Cardiac muscle cell (in vitro differentiated cells and primary cell): ENCODE measurements at regions not wholly inside any gene's neighbourhood (a gene's known extent, or its start where the extent isn't known, plus 50 kb on each side); places are given as distances from the start of the nearest gene placed in this dataset.

ENCODE experiments used
- DNase-seq, 2 donors: peaks; one replicate each; pipeline versions ENCODE4 v3.0.0 to v3.0.0-alpha.2; 2010 to 2017; ENCODE audit warnings: low read depth in 1 of 2, low spot score in 1 of 2
- H3K27ac ChIP-seq: fragments of 200-600 bp; sonication (generic); 2 replicates; pipeline ENCODE4 v1.5.1; 2016
- H3K27me3 ChIP-seq: fragments of 200-600 bp; sonication (generic); 2 replicates; pipeline ENCODE4 v1.6.0; 2016; ENCODE audit warnings: control low read depth
- H3K36me3 ChIP-seq: fragments of 200-600 bp; sonication (generic); 2 replicates; pipeline ENCODE4 v1.5.1; 2016; ENCODE audit warnings: control low read depth
- H3K4me1 ChIP-seq: fragments of 200-600 bp; sonication (generic); 2 replicates; pipeline ENCODE4 v1.8.1; 2017; ENCODE audit warnings: low read depth, mild to moderate bottlenecking, mixed run types
- H3K4me3 ChIP-seq: fragments of 200-600 bp; sonication (generic); 2 replicates; pipeline ENCODE4 v1.5.1; 2016; ENCODE audit warnings: mild to moderate bottlenecking
- H3K9me3 ChIP-seq: fragments of 200-600 bp; sonication (generic); 2 replicates; pipeline ENCODE4 v1.5.1; 2017; ENCODE audit warnings: low read depth, mild to moderate bottlenecking, control low read depth
- TF ChIP-seq, protein P1 (sequence below): IDR thresholded peaks from 2 replicates; pipeline ENCODE4 v1.5.1; 2012; ENCODE audit warnings: low read depth, mild to moderate bottlenecking, low read length

DNA sequence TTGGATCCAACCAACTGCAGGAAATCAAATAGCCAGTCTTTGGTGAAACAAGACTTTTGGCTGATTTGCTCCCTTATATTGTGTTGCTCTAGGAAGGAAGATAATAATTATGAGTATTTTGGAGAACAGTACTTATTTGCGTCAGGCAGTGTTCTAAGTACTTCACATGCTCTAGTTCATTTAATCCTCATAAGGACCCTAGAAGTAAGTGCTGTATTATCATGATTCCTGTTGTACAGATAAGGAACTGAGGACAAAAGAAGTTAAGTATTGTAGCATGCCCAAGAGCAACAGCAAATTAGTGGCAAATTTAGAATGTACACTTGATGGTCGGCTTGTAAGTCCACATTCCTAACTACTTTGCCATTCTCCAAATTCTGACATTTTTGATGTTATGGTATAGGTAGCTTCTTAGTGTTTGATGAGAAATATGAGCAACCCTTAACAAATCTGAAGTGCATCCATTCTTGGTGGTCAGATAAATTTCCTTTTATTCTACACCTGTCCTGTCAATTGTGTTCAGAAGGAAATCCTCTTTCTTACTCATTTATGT lies 72.0 kb downstream of the SPRY1 start:
- Histone ChIP-seq H3K36me3 (no peaks in the 10 kb centered on the region), H3K27ac (no peak overlapping the region), H3K27me3 (no peaks in the 10 kb centered on the region), H3K9me3 (no peaks in the 10 kb centered on the region), H3K4me3 (no peak overlapping the region), H3K4me1 (no peaks in the 10 kb centered on the region)
- TF ChIP-seq, protein P1, sequence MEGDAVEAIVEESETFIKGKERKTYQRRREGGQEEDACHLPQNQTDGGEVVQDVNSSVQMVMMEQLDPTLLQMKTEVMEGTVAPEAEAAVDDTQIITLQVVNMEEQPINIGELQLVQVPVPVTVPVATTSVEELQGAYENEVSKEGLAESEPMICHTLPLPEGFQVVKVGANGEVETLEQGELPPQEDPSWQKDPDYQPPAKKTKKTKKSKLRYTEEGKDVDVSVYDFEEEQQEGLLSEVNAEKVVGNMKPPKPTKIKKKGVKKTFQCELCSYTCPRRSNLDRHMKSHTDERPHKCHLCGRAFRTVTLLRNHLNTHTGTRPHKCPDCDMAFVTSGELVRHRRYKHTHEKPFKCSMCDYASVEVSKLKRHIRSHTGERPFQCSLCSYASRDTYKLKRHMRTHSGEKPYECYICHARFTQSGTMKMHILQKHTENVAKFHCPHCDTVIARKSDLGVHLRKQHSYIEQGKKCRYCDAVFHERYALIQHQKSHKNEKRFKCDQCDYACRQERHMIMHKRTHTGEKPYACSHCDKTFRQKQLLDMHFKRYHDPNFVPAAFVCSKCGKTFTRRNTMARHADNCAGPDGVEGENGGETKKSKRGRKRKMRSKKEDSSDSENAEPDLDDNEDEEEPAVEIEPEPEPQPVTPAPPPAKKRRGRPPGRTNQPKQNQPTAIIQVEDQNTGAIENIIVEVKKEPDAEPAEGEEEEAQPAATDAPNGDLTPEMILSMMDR = no peak
- DNase-seq = no peak

DNA sequence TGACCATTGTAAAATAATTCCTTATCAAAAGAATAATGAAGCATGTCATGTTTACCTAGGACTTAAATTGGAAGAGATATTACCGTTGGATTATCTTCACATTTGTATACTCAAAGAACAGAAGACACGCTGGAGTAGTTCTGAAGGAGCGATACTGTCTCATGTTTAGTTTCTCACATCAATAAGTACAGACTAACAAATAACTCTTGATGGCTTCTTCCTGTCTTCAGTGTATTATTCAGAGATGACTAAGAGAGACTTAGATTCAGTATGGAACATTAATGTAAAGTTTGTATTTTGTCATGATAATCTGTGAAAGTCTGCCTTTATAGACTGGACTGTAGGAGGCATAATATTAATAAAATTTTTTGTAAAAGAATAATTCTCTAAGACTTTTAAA lies 72.7 kb downstream of the SPRY1 start:
- H3K4me3 ChIP-seq = no peak overlapping the region
- no peak for DNase-seq
- no peaks in the 10 kb centered on the region for H3K9me3 ChIP-seq
- H3K27ac ChIP-seq = no peak overlapping the region
- no peaks in the 10 kb centered on the region for H3K36me3 ChIP-seq
- no peaks in the 10 kb centered on the region for H3K27me3 ChIP-seq
- H3K4me1 ChIP-seq = no peaks in the 10 kb centered on the region
- TF ChIP-seq, protein P1 = no peak

DNA sequence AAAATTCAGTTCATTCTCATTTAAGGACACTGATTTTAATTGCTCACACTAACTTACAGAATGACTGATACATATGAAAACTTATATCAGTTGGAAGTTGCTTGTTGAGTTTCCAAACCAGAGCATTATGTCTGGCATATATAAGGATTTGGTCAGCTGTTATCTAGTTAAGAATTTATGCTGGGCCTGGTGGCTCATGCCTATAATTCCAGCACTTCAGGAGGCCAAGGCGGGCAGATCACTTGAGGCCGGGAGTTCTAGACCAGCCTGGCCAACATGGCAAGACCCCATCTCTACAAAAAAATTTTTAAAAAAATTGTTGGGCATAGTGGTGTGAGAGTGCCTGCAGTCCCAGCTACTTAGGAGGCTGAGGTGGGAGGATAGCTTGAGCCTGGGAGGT lies 73.1 kb downstream of the SPRY1 start:
- H3K27ac ChIP-seq = no peak overlapping the region
- no peaks in the 10 kb centered on the region for H3K27me3 ChIP-seq
- DNase-seq = no peak
- no peaks in the 10 kb centered on the region for H3K4me1 ChIP-seq
- TF ChIP-seq, protein P1 = no peak
- H3K4me3 ChIP-seq = no peak overlapping the region
- no peaks in the 10 kb centered on the region for H3K36me3 ChIP-seq
- no peaks in the 10 kb centered on the region for H3K9me3 ChIP-seq

DNA sequence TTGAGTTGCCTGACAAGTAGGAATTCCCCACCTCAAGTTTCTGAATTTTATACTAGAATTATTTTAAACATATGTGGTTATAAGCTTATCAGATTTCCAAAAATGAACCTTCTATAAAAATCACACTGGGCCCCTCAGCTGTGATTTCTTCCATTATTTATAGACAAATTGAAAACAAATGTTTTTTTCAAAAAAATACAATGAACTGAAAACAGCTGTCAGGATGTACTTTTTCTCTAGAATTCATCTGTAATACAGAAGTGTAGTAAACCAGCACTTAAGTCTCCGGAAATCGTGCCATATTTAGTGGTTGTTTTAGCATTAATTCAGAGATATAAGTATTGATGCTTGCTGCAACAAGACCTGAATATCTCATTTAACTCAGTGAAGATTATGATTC lies 74.0 kb downstream of the SPRY1 start:
- Histone ChIP-seq H3K4me3 (no peak overlapping the region), H3K9me3 (no peaks in the 10 kb centered on the region), H3K4me1 (no peaks in the 10 kb centered on the region), H3K27ac (no peak overlapping the region), H3K27me3 (no peaks in the 10 kb centered on the region), H3K36me3 (no peaks in the 10 kb centered on the region)
- TF ChIP-seq, protein P1 = no peak
- DNase-seq = no peak

DNA sequence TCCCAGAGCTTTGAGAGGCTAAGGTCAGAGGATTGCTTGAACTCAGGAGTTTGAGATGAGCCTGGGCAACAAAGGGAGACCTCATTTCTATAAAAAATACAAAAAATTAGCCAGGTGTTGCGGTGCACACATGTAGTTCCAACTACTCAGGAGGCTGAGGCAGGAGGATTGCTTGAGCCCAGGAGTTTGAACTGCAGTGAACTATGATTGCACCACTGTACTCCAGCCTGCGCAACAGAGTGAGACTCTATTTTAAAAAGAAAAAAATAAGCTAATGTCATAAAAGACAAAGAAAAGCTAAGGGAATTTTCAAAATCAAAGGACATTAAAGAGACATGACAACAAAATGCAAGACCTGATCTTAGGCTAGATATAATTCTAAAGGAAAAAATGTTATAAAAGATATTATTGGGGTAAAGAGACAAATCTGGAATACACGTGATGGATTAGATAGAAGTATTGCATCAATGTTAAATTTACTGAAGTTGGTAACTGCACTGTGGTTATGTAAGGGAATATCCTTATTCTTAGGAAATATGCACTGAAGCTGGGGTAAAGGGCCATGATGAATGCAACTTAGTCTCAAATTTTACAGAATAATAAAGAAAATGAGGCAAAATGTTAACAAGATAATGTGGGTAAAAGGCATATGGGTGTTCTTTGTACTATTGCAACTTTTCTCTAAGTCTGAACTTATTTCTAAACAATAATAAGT lies 75.2 kb downstream of the SPRY1 start:
- no peaks in the 10 kb centered on the region for H3K4me1 ChIP-seq
- TF ChIP-seq, protein P1 = no peak
- H3K4me3 ChIP-seq = no peak overlapping the region
- DNase-seq = no peak
- no peaks in the 10 kb centered on the region for H3K27me3 ChIP-seq
- H3K27ac ChIP-seq = no peak overlapping the region
- H3K9me3 ChIP-seq = no peaks in the 10 kb centered on the region
- H3K36me3 ChIP-seq = no peaks in the 10 kb centered on the region
